Endothelial cell of umbilical vein (primary cell): ENCODE measurements at regions not wholly inside any gene's neighbourhood (a gene's known extent, or its start where the extent isn't known, plus 50 kb on each side); places are given as distances from the start of the nearest gene placed in this dataset.

Source experiments
- BruUV-seq: library from RNA; stranded (reverse); fragments of 400-500 nt; replicated peaks from 2 replicates; lab custom pipeline; 2021; lab: Mats Ljungman, UMichigan
- CTCF ChIA-PET: fragments of 300-600, 350-600 bp; sonication (Branson Sonifier 250); formaldehyde crosslinking; loops from one replicate; lab custom pipeline; 2021; ENCODE audit warnings: antibody characterized with exemption, inconsistent platforms; lab: Charles Lee
- POLR2A ChIA-PET: fragments of 300-600, 350-600 bp; sonication (Branson Sonifier 250); formaldehyde crosslinking; loops from one replicate; lab custom pipeline; 2021; ENCODE audit warnings: antibody characterized with exemption, inconsistent platforms; lab: Charles Lee
- DNase-seq: peaks from one replicate; pipeline ENCODE4 v3.0.0-alpha.2; 2011; ENCODE audit warnings: low read depth, low spot score
- FAIRE-seq: peaks from 2 replicates; lab custom pipeline; 2011; peaks lifted over from hg19 to GRCh38; lab: Jason Lieb, UNC
- H2AFZ ChIP-seq: 2 replicates; pipeline ENCODE4 v1.6.0; 2012; ENCODE audit warnings: low read depth, low read length, control low read depth, inconsistent platforms
- H3K27ac ChIP-seq: 2 replicates; pipeline ENCODE4 v1.5.1; 2011; ENCODE audit warnings: low read depth, mild to moderate bottlenecking, control low read depth, low read length, moderate library complexity; ENCODE audit not compliant: insufficient read depth
- H3K27me3 ChIP-seq, 2 experiments: 2 replicates each; pipeline versions ENCODE4 v1.6.0 to v1.6.1; 2011; ENCODE audit warnings: low read length in 2 of 2, mixed read lengths in 1 of 2; ENCODE audit not compliant: control insufficient read depth in 2 of 2, insufficient read depth in 2 of 2
- H3K36me3 ChIP-seq, 2 experiments: 2 replicates in 1 of 2; 3 replicates in 1 of 2; pipeline ENCODE4 v1.5.1; 2011; ENCODE audit warnings: low read length in 2 of 2, mild to moderate bottlenecking in 1 of 2, moderate library complexity in 1 of 2; ENCODE audit not compliant: control insufficient read depth in 2 of 2, insufficient read depth in 2 of 2; ENCODE audit errors: extremely low read depth in 1 of 2
- H3K4me1 ChIP-seq: 3 replicates; pipeline ENCODE4 v1.5.1; 2011; ENCODE audit warnings: mild to moderate bottlenecking, low read length; ENCODE audit not compliant: control insufficient read depth, insufficient read depth; ENCODE audit errors: extremely low read depth
- H3K4me2 ChIP-seq: 2 replicates; pipeline ENCODE4 v1.6.1; 2011; ENCODE audit warnings: low read length, control low read depth, mixed read lengths; ENCODE audit not compliant: insufficient read depth
- H3K4me3 ChIP-seq, 3 experiments: fragments of 200-600 bp in 1 of 3; sonication (generic), shearing (Covaris generic) in 1 of 3; replicated peaks in 1 of 3; 2 replicates each; pipeline ENCODE4 v1.5.1; 2011 to 2016; ENCODE audit warnings: control low read depth in 3 of 3, low read length in 3 of 3, mild to moderate bottlenecking in 2 of 3, inconsistent platforms in 1 of 3, low read depth in 1 of 3, moderate library complexity in 1 of 3; ENCODE audit not compliant: insufficient read depth in 1 of 3
- H3K79me2 ChIP-seq: 2 replicates; pipeline ENCODE4 v1.6.0; 2012; ENCODE audit warnings: low read length, inconsistent platforms; ENCODE audit not compliant: control insufficient read depth, insufficient read depth
- H3K9ac ChIP-seq: replicated peaks from 2 replicates; pipeline ENCODE3; 2011; ENCODE audit warnings: low read length, control low read depth; ENCODE audit not compliant: insufficient read depth; ENCODE audit errors: extremely low read depth
- H3K9me1 ChIP-seq: replicated peaks from 3 replicates; pipeline ENCODE4 v1.6.0; 2011; ENCODE audit warnings: mild to moderate bottlenecking, low read length; ENCODE audit not compliant: control insufficient read depth, insufficient read depth; ENCODE audit errors: extremely low read depth
- H3K9me3 ChIP-seq: replicated peaks from 2 replicates; pipeline ENCODE4 v1.5.1; 2012; ENCODE audit warnings: low read length, inconsistent platforms; ENCODE audit not compliant: control insufficient read depth, insufficient read depth
- H4K20me1 ChIP-seq: replicated peaks from 2 replicates; pipeline ENCODE3; 2011; ENCODE audit warnings: mild to moderate bottlenecking, low read length; ENCODE audit not compliant: control insufficient read depth, insufficient read depth; ENCODE audit errors: extremely low read depth
- CTCF ChIP-seq, 2 donors: IDR thresholded peaks; 1 replicate in 1 of 2; 2 replicates in 1 of 2; pipeline ENCODE4 v1.5.1; 2011; ENCODE audit warnings: low read length in 2 of 2, mild to moderate bottlenecking in 2 of 2, moderate library complexity in 2 of 2, control low read depth in 1 of 2, inconsistent platforms in 1 of 2, low read depth in 1 of 2; ENCODE audit not compliant: insufficient read depth in 1 of 2; ENCODE audit errors: extremely low read depth in 1 of 2
- EZH2 ChIP-seq: IDR thresholded peaks from 2 replicates; pipeline ENCODE4 v1.6.1; 2012; ENCODE audit warnings: borderline replicate concordance, low read depth, mild to moderate bottlenecking, moderate library complexity, low read length, inconsistent platforms; ENCODE audit not compliant: severe bottlenecking
- FOS ChIP-seq: IDR thresholded peaks from 2 replicates; pipeline ENCODE4 v1.6.1; 2011; ENCODE audit warnings: mild to moderate bottlenecking, low read length, moderate library complexity, borderline replicate concordance; ENCODE audit not compliant: insufficient read depth
- GATA2 ChIP-seq: IDR thresholded peaks from 2 replicates; pipeline ENCODE4 v1.7.0; 2011; ENCODE audit warnings: low read depth, mild to moderate bottlenecking, moderate library complexity, mixed read lengths, low read length; ENCODE audit not compliant: insufficient read length, insufficient read depth
- JUN ChIP-seq: IDR thresholded peaks from 2 replicates; pipeline ENCODE4 v1.6.1; 2011; ENCODE audit warnings: borderline replicate concordance, low read depth; ENCODE audit not compliant: insufficient read length, insufficient read depth
- MYC ChIP-seq: IDR thresholded peaks from one replicate; pipeline ENCODE4 v1.6.1; 2011; ENCODE audit warnings: mild to moderate bottlenecking, low read depth, low read length
- POLR2A ChIP-seq: IDR thresholded peaks from 2 replicates; pipeline ENCODE4 v1.6.1; 2012; ENCODE audit warnings: low read depth, mild to moderate bottlenecking, control low read depth, low read length
- POLR2AphosphoS5 ChIP-seq: IDR thresholded peaks from 2 replicates; pipeline ENCODE4 v1.6.1; 2012; ENCODE audit warnings: low read depth, mild to moderate bottlenecking, control low read depth, low read length, moderate library complexity; ENCODE audit not compliant: insufficient read depth
- dilution Hi-C: fragments of 300-500 bp; cut with MboI; formaldehyde crosslinking; loops from one replicate; pipeline ENCODE4 v1.15.0; 2019; ENCODE audit warnings: low sequenced_read_pairs; ENCODE audit not compliant: extremely low pct_ligation_motif_present
- intact Hi-C: fragments of 100-400 bp; cut with micrococcal nuclease; formaldehyde crosslinking; loops from one replicate; pipeline ENCODE4 v1.10.0; 2022
- TF ChIP-seq, protein P1 (sequence below): IDR thresholded peaks from 2 replicates; pipeline ENCODE4 v1.6.1; 2011; ENCODE audit not compliant: insufficient read depth, insufficient read length

GRCh38 chr3:132231633-132232032 lies 85.6 kb upstream of the ACP3 start:
- no peaks in the 10 kb centered on the region for H3K4me1 ChIP-seq
- intact Hi-C loops (no loop called here), dilution Hi-C loops (no loop called here)
- no peaks in the 10 kb centered on the region for H3K27me3 ChIP-seq
- no peak overlapping the region for H3K9ac ChIP-seq
- DNase-seq = peak; percentile 9
- no peaks in the 10 kb centered on the region for H3K36me3 ChIP-seq
- H4K20me1 ChIP-seq = no peaks in the 10 kb centered on the region
- FAIRE-seq = no peak
- H3K27ac ChIP-seq = no peak overlapping the region
- no peak for TF ChIP-seq JUN
- TF ChIP-seq FOS = no peak
- no peak for TF ChIP-seq POLR2AphosphoS5
- TF ChIP-seq GATA2 = no peak
- TF ChIP-seq POLR2A = no peak
- no peak for TF ChIP-seq CTCF (IDR thresholded peaks at IDR 0.05; ENCODE audit: extremely low read depth in 1 of 2, insufficient read depth in 1 of 2, low read depth in 1 of 2, low read length in 2 of 2)
- TF ChIP-seq MYC = no peak
- TF ChIP-seq EZH2 = no peak
- TF ChIP-seq, protein P1, sequence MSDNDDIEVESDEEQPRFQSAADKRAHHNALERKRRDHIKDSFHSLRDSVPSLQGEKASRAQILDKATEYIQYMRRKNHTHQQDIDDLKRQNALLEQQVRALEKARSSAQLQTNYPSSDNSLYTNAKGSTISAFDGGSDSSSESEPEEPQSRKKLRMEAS = no peak
- ChIA-PET POLR2A (no interaction called here), CTCF (interaction anchor here (0.9 kb wide), 1 partner anchor 8 kb away, joined by 3 read pairs; no protein-coding TSS in a partner anchor)
- no peak overlapping the region for H3K4me3 ChIP-seq
- no TSS peak for BruUV-seq
- no peak overlapping the region for H3K4me2 ChIP-seq
- no peak overlapping the region for H2AFZ ChIP-seq
- no peaks in the 10 kb centered on the region for H3K9me1 ChIP-seq
- no peaks in the 10 kb centered on the region for H3K79me2 ChIP-seq
- no peaks in the 10 kb centered on the region for H3K9me3 ChIP-seq
